ENCODE measurements at regions not wholly inside any gene's neighbourhood (a gene's known extent, or its start where the extent isn't known, plus 50 kb on each side); places are given as distances from the start of the nearest gene placed in this dataset.

DNA sequence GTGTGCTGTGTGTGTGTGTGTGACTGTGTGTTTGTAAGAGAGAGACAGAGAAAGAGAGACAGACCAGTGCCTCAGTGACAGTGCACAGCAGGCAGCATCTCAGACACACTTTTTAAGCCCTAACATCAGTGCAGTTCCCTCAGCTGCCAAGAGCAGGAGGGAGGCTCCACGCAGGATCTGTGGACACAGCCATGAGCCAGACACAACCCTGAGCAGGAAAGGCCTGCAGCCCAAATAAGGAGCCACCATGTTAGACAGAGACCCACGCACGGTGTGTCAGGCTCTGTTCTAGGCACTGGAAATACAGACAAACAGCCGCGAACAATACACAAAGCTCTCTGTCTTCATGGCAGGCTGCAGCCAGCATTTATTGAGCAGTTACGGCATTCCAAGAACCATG is 445.5 kb downstream of the MATN1 start:
- TF ChIP-seq POLR2A (IDR thresholded peaks at IDR 0.05; ENCODE audit: low read depth, low read length) (no peak), TAF1 (IDR thresholded peaks at IDR 0.05; ENCODE audit: borderline replicate concordance, low read depth, low read length) (no peak)
